NCI-H2081 treated with DMSO at 0.1 percent for 48 hours (cell line): ENCODE measurements at regions not wholly inside any gene's neighbourhood (a gene's known extent, or its start where the extent isn't known, plus 50 kb on each side); places are given as distances from the start of the nearest gene placed in this dataset.

Source experiments
- DNase-seq: peaks from one replicate; lab custom pipeline; 2025; lab: John Stamatoyannopoulos, UW

GRCh38 chr15:39479911-39480310, 101.0 kb upstream of the THBS1 start:
- no peak for DNase-seq

DNA sequence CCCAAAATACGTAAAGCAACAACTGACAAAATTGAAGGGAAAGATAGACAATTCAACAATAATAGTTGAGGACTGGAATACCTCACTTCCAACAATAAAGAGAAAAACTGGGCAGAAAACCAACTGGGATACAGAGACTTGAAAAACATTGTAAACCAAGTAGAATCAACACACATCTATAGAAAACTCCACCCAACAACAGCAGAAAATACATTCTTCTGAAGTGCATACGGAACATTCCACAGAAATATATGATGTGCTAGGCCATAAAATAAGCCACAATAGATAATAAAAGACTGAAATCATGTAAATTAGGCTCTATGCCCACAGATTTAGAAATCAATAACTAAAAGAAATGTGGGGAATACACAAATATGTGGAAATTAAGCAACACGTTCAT, 98.4 kb upstream of the THBS1 start:
- DNase-seq: no peak

DNA sequence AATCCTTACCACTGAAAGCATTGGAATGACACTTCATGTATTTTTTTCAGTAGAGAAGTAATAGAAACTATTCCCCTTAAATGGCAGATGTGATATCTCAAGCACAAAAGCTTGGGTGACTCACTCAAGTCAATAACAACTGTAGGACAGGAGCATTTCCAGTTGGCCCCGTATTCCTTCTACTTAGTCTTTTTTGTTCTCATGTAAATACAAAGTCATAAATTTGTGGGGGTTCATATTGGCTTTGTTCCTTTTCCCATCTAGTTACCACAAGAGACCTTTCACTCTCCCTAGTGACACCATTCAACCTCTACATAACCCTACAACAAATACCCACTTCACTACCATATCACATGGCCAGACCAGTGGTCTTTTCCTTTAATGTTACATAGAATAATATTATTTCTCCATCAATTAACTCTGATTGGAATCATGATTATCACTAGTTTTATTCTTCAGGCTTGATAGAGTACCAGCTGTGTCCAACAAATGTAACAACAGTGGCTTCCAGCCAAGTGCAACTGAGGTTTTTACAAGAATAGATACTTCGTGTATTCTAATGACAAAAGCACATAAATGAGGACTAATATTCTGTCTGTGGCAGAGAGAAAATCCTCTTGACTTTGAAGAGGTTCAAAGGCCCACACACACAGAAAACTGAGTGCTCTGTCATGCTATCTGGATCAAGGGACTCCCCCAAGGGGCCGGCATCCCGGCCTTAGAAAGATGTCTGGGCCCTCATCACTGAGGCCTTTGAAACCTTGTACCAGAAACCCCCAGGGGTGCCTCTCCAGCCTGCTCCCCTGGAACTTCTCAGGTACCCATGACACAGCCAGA, 94.0 kb upstream of the THBS1 start:
- no peak for DNase-seq

GRCh38 chr15:39487458-39487735, 93.5 kb upstream of the THBS1 start:
- no peak for DNase-seq

GRCh38 chr15:39488516-39488915, 92.4 kb upstream of the THBS1 start:
- no peak for DNase-seq

GRCh38 chr15:39488961-39489360, 91.9 kb upstream of the THBS1 start:
- DNase-seq: no peak

GRCh38 chr15:39491115-39491885, 89.6 kb upstream of the THBS1 start:
- DNase-seq: no peak

DNA sequence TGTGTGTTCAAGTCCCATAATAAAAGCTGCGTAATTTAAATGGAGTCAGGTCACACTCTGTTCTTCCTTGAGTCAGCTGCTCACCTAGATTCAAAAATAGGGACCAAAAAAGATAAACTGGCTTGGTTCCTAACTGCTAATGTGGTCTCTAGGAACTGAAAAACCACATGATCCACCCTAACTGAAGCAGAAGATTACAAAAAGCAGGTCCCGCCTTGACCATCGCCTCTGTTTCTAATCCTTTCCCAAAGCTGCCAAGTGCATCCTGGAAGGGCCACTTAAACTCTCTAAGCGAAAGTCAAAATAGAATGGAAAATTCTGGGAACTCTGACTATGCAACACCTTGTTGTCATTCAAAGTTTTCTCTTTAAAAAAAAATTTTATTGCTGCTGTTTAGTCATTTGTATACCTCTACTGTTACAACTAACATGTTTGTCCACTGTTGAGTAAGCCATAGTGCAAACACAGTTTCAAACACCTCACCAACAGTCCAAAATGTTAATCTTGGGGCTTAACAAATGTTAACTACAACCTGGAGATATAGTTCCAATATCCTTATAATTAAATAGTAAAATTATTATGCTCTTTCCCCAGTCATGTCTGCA, 88.9 kb upstream of the THBS1 start:
- no peak for DNase-seq

- no peak for DNase-seq
Measured at GRCh38 chr15:39493424-39494067, 87.3 kb upstream of the THBS1 start.

DNA sequence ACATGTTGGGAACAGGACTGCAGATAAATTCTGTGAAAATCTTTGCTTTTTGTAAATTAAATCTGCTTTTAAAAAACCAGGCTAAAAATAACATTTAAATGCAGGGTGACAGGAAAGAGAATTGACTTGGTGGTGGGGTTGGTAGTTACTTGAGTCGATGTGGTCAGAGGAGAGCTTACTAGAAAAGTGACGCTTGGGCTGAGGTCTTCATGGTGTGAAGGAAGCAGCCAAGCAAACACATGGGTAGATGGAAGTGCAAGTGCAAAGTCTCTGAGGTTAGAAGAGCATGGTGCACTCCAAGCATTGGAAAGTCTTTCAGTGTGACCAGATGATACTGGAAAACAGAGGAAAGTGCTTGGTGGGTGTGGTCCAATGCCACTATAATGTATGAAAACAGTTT, 86.4 kb upstream of the THBS1 start:
- no peak for DNase-seq

- DNase-seq: no peak
Measured at GRCh38 chr15:39495871-39496840, 84.7 kb upstream of the THBS1 start.

- no peak for DNase-seq
Measured at GRCh38 chr15:39497016-39497758, 83.7 kb upstream of the THBS1 start.

GRCh38 chr15:39497759-39498565, 82.9 kb upstream of the THBS1 start:
- no peak for DNase-seq

DNA sequence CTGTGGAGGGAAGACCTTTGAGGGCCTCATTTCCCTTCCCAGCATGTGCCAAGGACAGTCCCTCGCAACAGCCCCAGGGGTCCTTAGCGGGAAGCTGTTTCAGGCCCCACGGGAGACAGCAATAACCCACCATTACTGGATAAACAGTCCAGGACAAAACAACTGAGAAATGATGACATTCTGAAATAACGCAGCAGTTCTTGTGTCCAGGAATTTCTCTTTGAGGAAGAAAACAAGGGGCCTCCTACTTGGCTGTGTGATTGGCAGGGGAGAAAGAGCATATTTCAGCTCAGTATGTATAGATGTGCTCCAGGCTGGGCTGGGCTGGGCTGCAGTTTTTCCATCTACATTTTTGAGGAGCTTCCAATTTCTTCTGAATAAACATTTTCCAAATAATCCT, 82.2 kb upstream of the THBS1 start:
- DNase-seq: no peak

DNA sequence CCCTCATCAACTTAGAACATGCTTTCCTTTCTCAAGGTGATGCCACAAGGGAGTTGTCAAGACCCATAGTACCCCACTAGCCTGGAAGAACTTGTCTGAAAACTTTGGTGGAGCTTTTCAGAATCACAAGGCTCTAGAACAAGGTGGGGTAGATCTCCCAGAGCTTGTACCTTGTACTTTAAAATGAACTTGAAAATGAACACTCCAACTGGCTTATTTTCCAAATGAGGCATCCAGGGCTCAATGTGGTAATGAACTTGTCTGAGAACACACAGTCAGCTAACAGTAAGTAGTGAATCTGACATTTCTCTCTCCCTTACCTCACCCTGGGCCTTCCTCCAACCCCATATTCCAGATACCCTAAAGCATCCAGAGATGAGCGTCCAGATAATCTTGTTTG, 81.8 kb upstream of the THBS1 start:
- DNase-seq: no peak

GRCh38 chr15:39499681-39500080, 81.2 kb upstream of the THBS1 start:
- no peak for DNase-seq

DNA sequence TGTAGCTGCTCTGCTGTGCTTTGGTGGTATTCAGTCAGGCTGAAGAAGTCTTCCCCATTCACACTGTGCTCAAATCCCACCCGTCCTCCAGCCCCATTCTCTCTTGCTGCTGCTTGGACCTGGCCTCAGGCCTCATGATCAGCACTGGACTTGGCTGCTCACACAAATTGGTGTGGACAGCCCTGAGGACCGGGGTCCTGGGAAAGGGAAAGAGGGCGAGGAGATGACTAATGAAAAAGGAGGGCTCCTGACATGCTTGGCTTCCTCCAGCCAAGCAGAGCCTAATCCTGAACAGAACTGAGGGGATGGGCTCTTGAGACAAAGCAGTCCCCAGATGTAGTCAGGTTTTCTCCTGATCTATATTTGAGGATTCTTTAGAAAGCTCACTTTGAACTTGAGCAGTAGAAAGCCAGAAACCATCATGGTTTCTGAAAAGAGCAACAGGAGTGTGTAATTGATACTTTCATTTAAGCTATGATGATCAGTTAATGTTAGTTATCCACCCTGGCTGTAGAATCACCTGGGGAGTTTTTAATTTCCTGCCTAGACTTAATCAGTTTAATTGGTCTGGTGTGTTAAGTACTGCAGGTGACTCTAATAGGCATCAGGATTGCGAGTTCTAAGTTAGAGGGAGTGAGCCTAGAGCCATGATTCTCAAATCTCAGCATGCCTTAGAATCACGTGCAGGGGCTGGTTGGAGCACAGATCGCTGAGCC, 79.4 kb upstream of the THBS1 start:
- no peak for DNase-seq

- no peak for DNase-seq
Measured at GRCh38 chr15:39502082-39502447, 78.8 kb upstream of the THBS1 start.

DNA sequence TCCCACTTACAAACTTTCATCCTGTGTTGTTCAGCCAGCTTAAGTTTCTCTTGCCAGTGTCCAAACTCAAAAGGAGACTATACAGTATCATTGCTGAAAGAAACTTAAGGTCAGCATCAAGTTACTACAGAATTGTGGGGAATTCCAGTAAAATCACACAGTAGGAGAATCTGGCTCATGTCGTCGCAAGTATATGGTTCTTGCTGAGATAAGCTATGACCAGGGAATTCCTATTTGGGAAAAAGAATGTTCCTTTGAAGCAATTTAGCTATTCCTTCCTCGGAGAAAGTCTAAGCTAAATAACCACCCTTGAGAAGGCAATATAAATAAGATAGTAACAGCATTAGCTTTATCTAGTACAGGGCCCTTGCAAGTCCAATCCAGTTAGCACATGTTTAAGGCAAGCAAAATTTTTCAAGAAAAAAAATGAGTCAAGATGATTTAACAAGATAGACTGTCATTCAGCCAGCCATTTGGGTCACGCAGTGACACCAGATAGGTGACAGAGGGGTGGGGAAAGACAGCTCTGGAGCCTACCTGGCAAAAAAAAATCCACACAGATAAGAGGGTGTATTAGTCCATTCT, 78.2 kb upstream of the THBS1 start:
- DNase-seq: no peak
